Mesothelial cell of epicardium (in vitro differentiated cells): ENCODE measurements at regions not wholly inside any gene's neighbourhood (a gene's known extent, or its start where the extent isn't known, plus 50 kb on each side); places are given as distances from the start of the nearest gene placed in this dataset.
A peak's percentile ranks its signal among the peaks of the same experiment; 100 is the strongest.

ENCODE experiments used
- DNase-seq, 2 experiments: peaks; one replicate each; pipeline ENCODE4 v3.0.0; 2021; ENCODE audit warnings: low spot score in 2 of 2; ENCODE audit not compliant: unreplicated experiment in 2 of 2
- H3K27ac Mint-ChIP-seq: 2 replicates; pipeline ENCODE4 v1.8.0; 2021; ENCODE audit warnings: mixed read lengths
- H3K27me3 Mint-ChIP-seq: 2 replicates; pipeline ENCODE4 v1.8.0; 2021; ENCODE audit warnings: low read depth, mixed read lengths
- H3K36me3 Mint-ChIP-seq: 2 replicates; pipeline ENCODE4 v1.8.0; 2021; ENCODE audit warnings: mixed read lengths
- H3K4me1 Mint-ChIP-seq: 2 replicates; pipeline ENCODE4 v1.8.0; 2021; ENCODE audit warnings: mixed read lengths
- H3K4me3 Mint-ChIP-seq: 2 replicates; pipeline ENCODE4 v1.8.0; 2021; ENCODE audit warnings: mild to moderate bottlenecking, moderate library complexity, mixed read lengths
- H3K9me3 Mint-ChIP-seq: 2 replicates; pipeline ENCODE4 v1.8.0; 2021; ENCODE audit warnings: mixed read lengths
- TF ChIP-seq, protein P1 (sequence below): fragments of 200-600 bp; sonication (generic); IDR thresholded peaks from one replicate; pipeline ENCODE4 v1.5.0; 2021; ENCODE audit warnings: antibody characterized with exemption; ENCODE audit not compliant: unreplicated experiment

DNA sequence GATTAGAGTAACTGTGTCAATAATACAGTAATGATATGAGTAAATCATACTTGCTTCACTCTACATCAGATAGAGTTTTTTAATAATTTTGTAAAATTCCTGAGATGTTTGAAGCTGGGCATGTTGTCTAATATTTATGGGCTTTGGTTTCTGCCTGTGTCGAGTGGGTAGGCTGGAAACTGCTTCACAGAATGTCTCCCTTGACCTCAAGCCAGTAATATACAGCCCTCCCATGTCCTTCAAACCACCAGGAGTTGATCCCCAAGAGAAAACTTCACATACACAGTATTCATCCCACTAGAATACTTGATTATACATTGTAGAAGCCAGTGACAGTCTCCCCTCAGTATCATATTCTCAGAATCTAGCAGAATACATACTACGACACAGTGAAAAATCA is 284.8 kb upstream of the TENM3 start:
- Mint-ChIP-seq H3K4me3 (no peak overlapping the region), H3K9me3 (no peaks in the 10 kb centered on the region), H3K27me3 (no peaks in the 10 kb centered on the region), H3K36me3 (no peaks in the 10 kb centered on the region), H3K4me1 (peaks cover 47% of the 10 kb centered on the region), H3K27ac (peak overlapping the region; percentile 80)
- DNase-seq, result no peak
- TF ChIP-seq, protein P1, sequence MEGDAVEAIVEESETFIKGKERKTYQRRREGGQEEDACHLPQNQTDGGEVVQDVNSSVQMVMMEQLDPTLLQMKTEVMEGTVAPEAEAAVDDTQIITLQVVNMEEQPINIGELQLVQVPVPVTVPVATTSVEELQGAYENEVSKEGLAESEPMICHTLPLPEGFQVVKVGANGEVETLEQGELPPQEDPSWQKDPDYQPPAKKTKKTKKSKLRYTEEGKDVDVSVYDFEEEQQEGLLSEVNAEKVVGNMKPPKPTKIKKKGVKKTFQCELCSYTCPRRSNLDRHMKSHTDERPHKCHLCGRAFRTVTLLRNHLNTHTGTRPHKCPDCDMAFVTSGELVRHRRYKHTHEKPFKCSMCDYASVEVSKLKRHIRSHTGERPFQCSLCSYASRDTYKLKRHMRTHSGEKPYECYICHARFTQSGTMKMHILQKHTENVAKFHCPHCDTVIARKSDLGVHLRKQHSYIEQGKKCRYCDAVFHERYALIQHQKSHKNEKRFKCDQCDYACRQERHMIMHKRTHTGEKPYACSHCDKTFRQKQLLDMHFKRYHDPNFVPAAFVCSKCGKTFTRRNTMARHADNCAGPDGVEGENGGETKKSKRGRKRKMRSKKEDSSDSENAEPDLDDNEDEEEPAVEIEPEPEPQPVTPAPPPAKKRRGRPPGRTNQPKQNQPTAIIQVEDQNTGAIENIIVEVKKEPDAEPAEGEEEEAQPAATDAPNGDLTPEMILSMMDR, result no peak

DNA sequence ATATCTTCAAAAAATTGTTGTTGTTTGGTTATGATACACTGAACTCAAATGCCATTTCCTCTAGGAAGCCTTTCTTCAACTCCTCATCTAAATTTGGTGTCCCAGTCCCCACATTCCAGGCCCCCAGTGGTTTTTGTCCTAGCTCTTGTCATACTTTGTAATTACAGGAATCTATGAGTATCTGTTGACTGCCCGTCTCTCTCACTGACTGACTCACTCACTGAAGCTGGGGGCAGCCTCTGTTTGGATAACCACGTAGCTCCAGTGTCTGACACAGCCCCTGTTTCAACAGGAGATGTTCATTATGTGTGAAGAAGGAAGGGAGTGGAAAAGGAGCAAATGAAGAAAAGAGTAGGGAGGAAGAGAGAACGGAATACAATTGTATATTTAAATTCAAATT is 284.1 kb upstream of the TENM3 start:
- no peaks in the 10 kb centered on the region for H3K9me3 Mint-ChIP-seq
- no peak for DNase-seq
- no peak overlapping the region for H3K4me3 Mint-ChIP-seq
- H3K4me1 Mint-ChIP-seq, result peaks cover 47% of the 10 kb centered on the region
- no peaks in the 10 kb centered on the region for H3K36me3 Mint-ChIP-seq
- TF ChIP-seq, protein P1, result no peak
- no peaks in the 10 kb centered on the region for H3K27me3 Mint-ChIP-seq
- H3K27ac Mint-ChIP-seq, result peak overlapping the region; percentile 65

DNA sequence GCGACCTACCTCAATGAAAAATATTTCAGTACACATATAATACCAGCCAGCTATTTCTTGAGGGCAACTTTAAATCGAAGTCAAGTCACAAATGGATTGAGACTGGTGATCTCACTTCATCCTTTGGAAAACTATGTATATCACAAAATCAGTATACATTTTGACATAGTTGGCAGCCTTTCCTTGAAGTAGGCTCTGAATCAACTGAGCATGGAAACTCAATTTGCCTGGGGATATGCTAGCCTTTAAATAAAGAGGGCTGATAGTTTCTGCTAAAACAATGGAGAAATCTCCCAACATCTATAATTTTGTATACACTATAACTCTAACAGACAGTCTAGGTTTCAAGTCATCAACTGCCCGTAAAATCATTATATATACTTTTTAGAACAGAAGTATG is 282.8 kb upstream of the TENM3 start:
- H3K27me3 Mint-ChIP-seq, result no peaks in the 10 kb centered on the region
- H3K4me1 Mint-ChIP-seq, result peaks cover 47% of the 10 kb centered on the region
- H3K4me3 Mint-ChIP-seq, result no peak overlapping the region
- H3K36me3 Mint-ChIP-seq, result no peaks in the 10 kb centered on the region
- H3K9me3 Mint-ChIP-seq, result no peaks in the 10 kb centered on the region
- DNase-seq, result no peak
- TF ChIP-seq, protein P1, result no peak
- no peak overlapping the region for H3K27ac Mint-ChIP-seq

DNA sequence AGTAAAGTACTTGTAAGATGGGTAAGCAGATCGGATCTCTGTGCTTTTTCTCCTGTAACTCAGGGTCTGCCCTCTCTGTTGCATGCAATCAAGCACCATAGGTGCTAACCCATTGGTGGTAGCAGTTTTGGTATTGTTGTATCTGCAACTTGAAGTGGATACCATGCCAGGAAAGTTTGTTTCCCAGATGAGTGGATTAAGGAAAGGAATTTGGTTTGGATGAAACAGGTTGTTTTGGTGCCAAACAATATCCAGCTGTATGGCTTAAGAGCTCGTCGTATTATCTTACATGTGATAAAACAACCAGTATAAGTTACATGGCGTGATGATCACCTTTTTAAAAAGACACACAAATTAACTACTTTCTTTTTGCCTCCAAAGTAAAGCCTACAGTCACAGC is 280.9 kb upstream of the TENM3 start:
- H3K36me3 Mint-ChIP-seq, result no peaks in the 10 kb centered on the region
- TF ChIP-seq, protein P1, result no peak
- peak overlapping the region; percentile 60 for H3K27ac Mint-ChIP-seq
- H3K4me1 Mint-ChIP-seq, result peaks cover 50% of the 10 kb centered on the region
- H3K9me3 Mint-ChIP-seq, result no peaks in the 10 kb centered on the region
- DNase-seq, result no peak
- H3K4me3 Mint-ChIP-seq, result no peak overlapping the region
- no peaks in the 10 kb centered on the region for H3K27me3 Mint-ChIP-seq

DNA sequence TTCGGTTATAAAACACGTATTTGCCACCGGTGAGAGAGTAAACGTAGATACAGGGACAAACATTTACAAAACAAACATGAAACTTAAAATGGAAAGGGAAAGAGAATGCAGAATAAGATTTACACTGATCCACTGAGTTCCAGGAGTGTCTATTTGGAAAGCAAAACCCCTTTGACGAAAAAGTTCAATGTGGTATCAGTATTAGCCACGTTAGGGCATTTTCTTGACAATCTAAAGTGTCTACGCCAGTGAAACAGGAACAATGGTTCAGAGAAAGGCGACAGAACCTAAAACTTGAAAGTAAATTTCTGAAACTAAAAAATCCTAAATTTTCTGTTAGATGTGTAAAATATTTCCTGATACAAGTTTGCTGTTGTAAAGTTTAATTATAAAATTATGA is 278.5 kb upstream of the TENM3 start:
- no peaks in the 10 kb centered on the region for H3K9me3 Mint-ChIP-seq
- H3K4me1 Mint-ChIP-seq, result peaks cover 36% of the 10 kb centered on the region
- TF ChIP-seq, protein P1, result no peak
- H3K4me3 Mint-ChIP-seq, result no peak overlapping the region
- H3K36me3 Mint-ChIP-seq, result no peaks in the 10 kb centered on the region
- no peaks in the 10 kb centered on the region for H3K27me3 Mint-ChIP-seq
- no peak overlapping the region for H3K27ac Mint-ChIP-seq
- DNase-seq, result no peak

DNA sequence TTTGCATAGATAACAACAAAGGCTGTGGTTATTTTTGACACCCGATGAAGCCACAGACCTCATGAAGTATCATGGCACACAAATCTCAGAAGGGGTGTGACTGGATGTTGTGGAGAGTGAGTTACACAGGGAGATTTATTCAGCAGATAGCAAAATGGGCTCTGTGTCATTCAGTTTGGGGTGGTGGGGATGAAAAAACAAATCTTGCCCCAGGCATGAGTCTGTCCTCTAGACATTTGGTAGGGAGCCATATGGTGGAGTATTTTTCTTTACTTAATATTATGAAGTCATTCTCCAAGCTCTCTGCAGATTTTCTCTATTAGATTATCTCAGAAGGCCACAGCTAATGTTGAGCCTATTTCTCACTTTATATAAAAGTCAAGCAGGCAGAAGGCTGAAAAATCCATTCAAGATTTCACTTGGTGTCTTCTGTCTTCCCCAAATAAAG is 277.1 kb upstream of the TENM3 start:
- Mint-ChIP-seq H3K27me3 (no peaks in the 10 kb centered on the region), H3K4me3 (no peak overlapping the region), H3K4me1 (peaks cover 36% of the 10 kb centered on the region), H3K27ac (no peak overlapping the region), H3K36me3 (no peaks in the 10 kb centered on the region), H3K9me3 (no peaks in the 10 kb centered on the region)
- TF ChIP-seq, protein P1, result no peak
- no peak for DNase-seq
